GM12801 (cell line): ENCODE measurements at regions not wholly inside any gene's neighbourhood (a gene's known extent, or its start where the extent isn't known, plus 50 kb on each side); places are given as distances from the start of the nearest gene placed in this dataset.

Source experiments
- CTCF ChIP-seq: IDR thresholded peaks from one replicate; pipeline ENCODE4 v1.5.1; 2011; ENCODE audit warnings: control low read depth; ENCODE audit not compliant: insufficient read length; ENCODE audit errors: extremely low read depth

- no peak for TF ChIP-seq CTCF
Observed at GRCh38 chr2:59702026-59702425, 851.4 kb downstream of the BCL11A start.

- no peak for TF ChIP-seq CTCF
Observed at GRCh38 chr2:59701271-59701994, 852.0 kb downstream of the BCL11A start.

GRCh38 chr2:59694176-59694575 is 859.3 kb downstream of the BCL11A start:
- no peak for TF ChIP-seq CTCF

GRCh38 chr2:59693231-59693959 is 860.1 kb downstream of the BCL11A start:
- no peak for TF ChIP-seq CTCF

GRCh38 chr2:59691518-59692190 is 861.8 kb downstream of the BCL11A start:
- TF ChIP-seq CTCF: no peak

- no peak for TF ChIP-seq CTCF
Observed at GRCh38 chr2:59690849-59691248, 862.6 kb downstream of the BCL11A start.

GRCh38 chr2:59684771-59685166 is 868.7 kb downstream of the BCL11A start:
- no peak for TF ChIP-seq CTCF
